ENCODE measurements at regions not wholly inside any gene's neighbourhood (a gene's known extent, or its start where the extent isn't known, plus 50 kb on each side); places are given as distances from the start of the nearest gene placed in this dataset.

GRCh38 chr11:19344661-19345518, 104.1 kb upstream of the E2F8 start:
- TF ChIP-seq CTCF (IDR thresholded peaks at IDR 0.05) (no peak), POLR2A (IDR thresholded peaks at IDR 0.05) (no peak), EP300 (IDR thresholded peaks at IDR 0.05; ENCODE audit: low read depth) (no peak), POLR2AphosphoS5 (IDR thresholded peaks at IDR 0.05) (no peak)
- Histone ChIP-seq H3K9me3 (no peaks in the 10 kb centered on the region), H3K4me1 (peaks cover 0 to 19% (median 7%) of the 10 kb centered on the region in 4 donors), H3K27me3 (peaks cover 91% of the 10 kb centered on the region), H3K36me3 (no peaks in the 10 kb centered on the region), H3K4me3 (peak overlapping the region in 2 of 4 donors; percentile 5 to 39), H3K27ac (no peak overlapping the region)
- intact Hi-C loops (cut with DNase I; ENCODE audit: low total_unique reads) (no loop called here), in situ Hi-C loops (cut with MboI; ENCODE audit: low pct_ligation_motif_present in 1 of 4, low pct_unique_long_range_greater_than_20kb in 1 of 4, low sequenced_read_pairs in 3 of 4) (no loop called here)
- 7% methylated on average over 42 of the region's 44 CpGs; no CpG with 5 or more reads in 1 of the 2 donors for WGBS, 2 donors (ENCODE audit: low coverage in 1 of 2)
- DNase-seq, result peak; percentile 29

- TF ChIP-seq CTCF (IDR thresholded peaks at IDR 0.05) (no peak), EP300 (IDR thresholded peaks at IDR 0.05; ENCODE audit: low read depth) (no peak), POLR2A (IDR thresholded peaks at IDR 0.05) (no peak), POLR2AphosphoS5 (IDR thresholded peaks at IDR 0.05) (no peak)
- Histone ChIP-seq H3K27ac (no peak overlapping the region), H3K36me3 (no peaks in the 10 kb centered on the region), H3K4me3 (no peak overlapping the region), H3K27me3 (peaks cover 77% of the 10 kb centered on the region), H3K9me3 (no peaks in the 10 kb centered on the region), H3K4me1 (peaks cover 0 to 19% (median 7%) of the 10 kb centered on the region in 4 donors)
- no peak for DNase-seq
- in situ Hi-C loops (cut with MboI; ENCODE audit: low pct_ligation_motif_present in 1 of 4, low pct_unique_long_range_greater_than_20kb in 1 of 4, low sequenced_read_pairs in 3 of 4), result no loop called here
- 40 to 60% methylated on average over 1 of the region's 1 CpG for WGBS, 2 donors (ENCODE audit: low coverage in 1 of 2)
- intact Hi-C loops (cut with DNase I; ENCODE audit: low total_unique reads), result no loop called here
These were observed 101.3 kb upstream of the E2F8 start for GRCh38 chr11:19342036-19342435.

- no peaks in the 10 kb centered on the region for H3K36me3 ChIP-seq
- H3K27ac ChIP-seq, result no peak overlapping the region
- TF ChIP-seq CTCF (IDR thresholded peaks at IDR 0.05) (no peak), POLR2A (IDR thresholded peaks at IDR 0.05) (no peak), EP300 (IDR thresholded peaks at IDR 0.05; ENCODE audit: low read depth) (no peak), POLR2AphosphoS5 (IDR thresholded peaks at IDR 0.05) (no peak)
- no peak for DNase-seq
- no peak overlapping the region for H3K4me3 ChIP-seq
- intact Hi-C loops (cut with DNase I; ENCODE audit: low total_unique reads), result no loop called here
- no peaks in the 10 kb centered on the region for H3K9me3 ChIP-seq
- peaks cover 40% of the 10 kb centered on the region for H3K27me3 ChIP-seq
- in situ Hi-C loops (cut with MboI; ENCODE audit: low pct_ligation_motif_present in 1 of 4, low pct_unique_long_range_greater_than_20kb in 1 of 4, low sequenced_read_pairs in 3 of 4), result no loop called here
- WGBS, 2 donors (ENCODE audit: low coverage in 1 of 2), result 61 to 63% methylated on average over 3 of the region's 3 CpGs
- no peaks in the 10 kb centered on the region for H3K4me1 ChIP-seq
These were observed 97.6 kb upstream of the E2F8 start for GRCh38 chr11:19338375-19338774.

GRCh38 chr11:19337779-19338178, 97.0 kb upstream of the E2F8 start:
- no peaks in the 10 kb centered on the region for H3K36me3 ChIP-seq
- H3K4me3 ChIP-seq, result no peak overlapping the region
- intact Hi-C loops (cut with DNase I; ENCODE audit: low total_unique reads), result no loop called here
- peaks cover 34% of the 10 kb centered on the region for H3K27me3 ChIP-seq
- no peaks in the 10 kb centered on the region for H3K9me3 ChIP-seq
- no peak for DNase-seq
- TF ChIP-seq POLR2A (IDR thresholded peaks at IDR 0.05), result no peak
- no peak for TF ChIP-seq POLR2AphosphoS5 (IDR thresholded peaks at IDR 0.05)
- no peak for TF ChIP-seq CTCF (IDR thresholded peaks at IDR 0.05)
- TF ChIP-seq EP300 (IDR thresholded peaks at IDR 0.05; ENCODE audit: low read depth), result no peak
- no peak overlapping the region for H3K27ac ChIP-seq
- in situ Hi-C loops (cut with MboI; ENCODE audit: low pct_ligation_motif_present in 1 of 4, low pct_unique_long_range_greater_than_20kb in 1 of 4, low sequenced_read_pairs in 3 of 4), result no loop called here
- WGBS, 2 donors (ENCODE audit: low coverage in 1 of 2), result 67 to 71% methylated on average over 3 of the region's 3 CpGs
- H3K4me1 ChIP-seq, result no peaks in the 10 kb centered on the region

All from transverse colon (tissue), 4 donors.